GM19395 (cell line): ENCODE measurements at regions not wholly inside any gene's neighbourhood (a gene's known extent, or its start where the extent isn't known, plus 50 kb on each side); places are given as distances from the start of the nearest gene placed in this dataset.
"Not testable (repeated sequence)": the region's sequence is repeated elsewhere in the genome, so short reads cannot be mapped to it uniquely, and the experiment has no call there.

Experiments used
- ATAC-seq: cut with Tn5 transposase; IDR thresholded peaks from one replicate; pipeline ENCODE4 v1.9.1; 2021; ENCODE audit warnings: mild to moderate bottlenecking, moderate library complexity; ENCODE audit not compliant: unreplicated experiment

DNA sequence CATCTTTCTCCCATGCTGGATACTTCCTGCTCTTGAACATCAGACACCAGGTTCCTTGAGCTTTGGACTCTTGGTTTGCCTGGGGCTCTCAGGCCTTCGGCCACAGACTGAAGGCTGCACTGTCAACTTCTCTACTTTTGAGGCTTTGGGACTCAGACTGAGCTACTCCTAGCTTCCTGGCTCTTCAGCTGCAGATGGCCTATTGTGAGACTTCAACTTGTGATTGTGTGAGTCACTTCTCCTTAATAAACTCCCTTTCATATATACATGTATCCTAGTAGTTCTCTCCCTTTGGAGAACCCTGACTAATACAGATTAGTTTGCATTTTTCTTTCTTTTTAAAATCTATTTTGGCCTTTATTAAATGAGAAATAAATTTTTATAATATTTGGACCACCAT lies 276.2 kb upstream of the SEMA3C start:
- no peak for ATAC-seq

DNA sequence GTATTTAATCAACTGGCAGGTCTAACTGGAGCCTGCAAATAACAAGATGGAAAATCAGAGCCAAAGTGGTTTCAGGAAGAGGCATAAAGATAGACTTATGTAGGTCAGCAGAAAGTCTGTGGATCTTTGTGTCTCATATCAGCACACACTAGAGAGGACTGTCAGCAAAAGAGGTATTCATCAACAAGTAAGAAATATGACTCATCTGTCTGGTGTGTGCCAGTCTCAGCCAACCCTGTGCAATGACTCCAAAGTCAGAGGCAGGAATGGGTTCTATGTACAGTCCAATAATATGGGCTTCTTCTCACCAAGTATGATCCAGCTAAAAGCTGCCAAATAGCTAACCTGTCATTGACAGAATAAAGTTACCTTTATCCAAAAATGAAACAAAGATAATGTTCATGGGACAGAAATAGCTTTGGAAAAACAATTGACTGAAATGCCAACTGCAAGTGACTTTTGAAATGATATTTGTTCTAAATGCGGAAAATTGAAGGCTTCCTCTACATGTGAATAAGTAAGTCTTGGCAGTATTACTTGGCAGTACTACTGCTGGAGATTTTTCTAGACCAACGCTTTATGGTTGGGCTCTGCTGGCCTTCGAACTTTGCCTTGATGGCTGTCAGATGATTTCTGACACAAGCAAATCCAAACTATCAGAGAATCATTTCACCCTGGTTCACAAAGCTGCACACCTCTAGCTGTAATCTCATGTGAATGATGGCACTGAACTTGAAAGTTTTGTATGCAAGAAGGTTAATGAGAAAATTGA lies 272.3 kb upstream of the SEMA3C start:
- ATAC-seq: no peak

DNA sequence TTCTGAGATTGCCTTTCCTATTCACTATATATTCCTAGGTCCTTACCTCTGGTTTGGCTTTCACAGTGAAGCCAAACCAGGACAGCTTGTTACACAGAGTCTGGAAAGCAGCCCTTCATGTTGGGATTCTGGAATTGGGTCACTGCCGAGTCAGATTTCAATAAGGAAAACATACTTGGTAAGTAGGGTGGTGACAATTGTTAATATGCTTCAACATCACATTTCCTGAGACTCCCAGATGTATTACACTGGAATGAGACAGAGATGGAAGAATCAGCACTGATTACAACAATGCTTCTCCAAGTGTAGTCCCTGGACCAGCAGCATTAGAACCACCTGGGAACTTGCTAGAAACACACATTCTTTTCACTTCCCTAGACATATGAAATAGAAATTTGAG lies 268.9 kb upstream of the SEMA3C start:
- no peak for ATAC-seq

DNA sequence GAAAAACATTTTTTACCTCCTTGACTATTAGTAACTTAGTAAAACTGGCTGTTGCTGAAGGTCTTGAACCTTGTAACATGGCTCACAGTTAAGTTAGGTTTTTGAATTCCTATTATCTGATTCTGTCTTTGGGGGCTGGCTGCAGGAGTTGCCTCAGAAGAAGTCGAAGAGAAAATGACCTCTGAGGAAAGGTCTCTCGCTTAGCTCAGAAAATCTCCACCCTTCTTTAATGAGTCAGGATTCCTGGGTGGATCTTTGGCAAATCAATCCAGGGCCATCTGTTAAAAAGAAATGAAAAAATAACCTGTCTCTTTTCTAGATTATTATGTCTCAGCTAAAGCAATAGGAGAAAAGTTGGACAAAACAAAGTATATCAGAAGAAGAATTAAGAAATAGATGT lies 267.8 kb upstream of the SEMA3C start:
- ATAC-seq: no peak

DNA sequence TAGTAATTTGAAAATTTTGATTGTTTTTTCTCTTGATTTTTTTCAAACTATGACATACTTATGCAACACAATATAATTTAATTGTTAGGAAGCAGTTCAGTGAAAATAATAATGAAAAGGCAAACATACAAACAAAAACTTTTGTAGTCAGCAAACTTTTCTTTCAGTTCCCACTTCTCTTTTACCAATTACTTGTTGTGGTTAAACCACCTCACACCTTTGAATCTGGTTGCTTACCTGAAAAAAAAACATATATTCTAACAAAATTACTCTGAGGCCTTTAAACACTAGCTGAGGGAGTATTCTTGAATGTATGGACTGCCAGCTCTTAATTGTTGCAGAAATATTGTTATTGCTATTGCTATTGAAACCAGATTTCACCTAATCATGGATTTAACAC lies 266.2 kb upstream of the SEMA3C start:
- ATAC-seq: no peak

DNA sequence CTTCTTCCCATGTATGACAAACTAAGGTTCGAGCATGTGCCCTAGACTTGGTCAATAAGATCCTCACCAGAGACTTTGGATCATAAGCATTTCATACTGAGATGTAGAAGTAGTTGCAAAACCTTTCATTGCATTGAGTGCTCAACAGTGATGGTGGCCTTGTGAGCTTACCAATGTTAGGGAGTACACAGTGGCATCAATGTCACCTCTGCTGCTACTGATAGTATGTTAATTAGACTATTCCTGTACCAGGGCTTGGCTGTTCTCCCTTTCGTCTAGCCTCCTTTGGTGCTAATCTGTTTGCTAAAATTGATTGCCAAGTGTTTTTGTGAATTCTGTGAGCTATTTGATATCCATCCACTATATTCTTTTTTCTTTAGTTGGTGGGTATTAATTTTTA lies 264.5 kb upstream of the SEMA3C start:
- ATAC-seq: no peak

DNA sequence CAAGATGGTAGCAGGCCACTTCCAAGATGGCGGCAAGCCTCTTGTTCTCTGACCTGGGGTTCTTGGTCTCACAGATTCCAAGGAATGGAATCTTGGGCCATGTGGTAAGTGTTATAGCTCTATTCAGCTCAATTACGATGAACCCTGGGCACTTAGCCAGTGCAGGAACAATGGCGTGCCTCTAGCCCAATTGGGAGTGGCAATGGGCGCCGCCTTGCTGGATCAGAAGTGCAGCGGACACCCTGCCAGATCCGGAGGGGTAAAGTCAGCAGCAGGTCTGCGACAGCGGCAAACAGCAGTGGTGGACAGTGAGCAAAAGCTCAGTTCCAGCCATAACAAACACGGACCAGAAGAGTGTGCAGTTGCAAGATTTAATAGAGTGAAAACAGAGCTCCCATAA lies 263.2 kb upstream of the SEMA3C start:
- not testable (repeated sequence) for ATAC-seq

DNA sequence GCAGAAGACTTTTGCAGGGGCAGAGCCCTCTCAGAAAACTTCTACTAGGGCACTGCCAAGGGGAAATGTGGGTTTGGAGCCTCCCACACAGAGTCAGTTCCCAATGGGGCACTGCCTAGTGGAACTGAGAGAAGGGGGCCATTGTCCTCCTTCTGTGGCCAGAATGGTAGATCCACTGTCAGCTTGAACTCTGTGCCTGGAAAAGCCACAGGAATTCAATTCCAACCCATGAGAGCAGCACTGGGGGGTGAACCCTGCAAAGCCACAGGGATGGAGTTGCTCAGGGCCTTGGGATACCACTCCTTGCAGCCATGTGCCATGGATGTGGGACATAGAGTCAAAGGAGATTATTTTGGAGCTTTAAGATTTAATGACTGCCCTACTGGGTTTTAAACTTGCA lies 262.2 kb upstream of the SEMA3C start:
- no peak for ATAC-seq

DNA sequence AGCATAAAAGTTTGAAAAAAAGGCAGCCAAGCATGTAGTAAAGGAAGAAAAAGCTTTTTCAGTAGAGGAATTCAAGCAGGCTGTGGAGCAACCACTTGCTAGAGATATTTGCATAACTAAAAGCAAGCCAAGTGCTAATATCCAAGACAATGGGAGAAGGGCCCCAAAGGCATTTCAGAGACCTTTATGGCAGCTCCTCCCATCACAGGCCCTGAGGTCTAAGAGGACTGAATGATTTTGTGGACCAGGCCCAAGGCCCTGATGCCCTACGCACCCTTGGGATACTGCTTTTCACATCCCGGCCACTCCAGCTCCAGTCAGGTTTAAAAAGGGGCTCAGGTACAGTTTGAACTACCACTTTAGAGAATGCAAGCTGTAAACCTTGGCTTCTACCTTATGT lies 261.7 kb upstream of the SEMA3C start:
- no peak for ATAC-seq

DNA sequence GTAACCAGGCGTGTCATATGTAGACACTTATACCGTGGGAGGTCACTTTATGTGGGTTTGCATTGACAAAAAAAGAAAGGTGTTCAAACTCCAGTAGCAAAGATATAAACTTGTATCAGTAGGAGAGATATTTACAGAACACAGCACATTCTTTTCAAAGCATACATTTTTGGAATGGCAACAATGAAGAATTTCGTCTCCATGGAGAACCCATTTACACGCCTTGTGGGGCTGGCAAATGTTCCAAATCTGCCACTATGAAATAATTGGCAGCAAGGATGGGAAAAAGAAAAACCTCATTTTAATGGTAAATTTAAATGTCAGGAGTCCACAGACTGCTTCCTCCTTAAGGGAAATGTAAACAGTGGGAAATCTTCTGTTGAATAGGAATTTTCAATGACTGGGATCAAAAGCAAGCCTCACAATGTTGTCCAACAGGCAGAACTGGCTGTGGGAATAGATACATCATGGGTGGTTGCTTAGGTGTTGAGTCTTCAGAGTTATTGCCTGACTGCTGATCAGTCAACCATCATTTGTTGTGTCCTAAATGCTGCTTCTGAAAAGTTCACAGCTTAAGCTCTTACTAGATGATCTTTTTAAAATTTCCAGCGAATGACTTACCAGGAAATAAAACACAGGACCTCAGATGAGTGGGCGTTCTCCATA lies 256.6 kb upstream of the SEMA3C start:
- ATAC-seq: no peak

DNA sequence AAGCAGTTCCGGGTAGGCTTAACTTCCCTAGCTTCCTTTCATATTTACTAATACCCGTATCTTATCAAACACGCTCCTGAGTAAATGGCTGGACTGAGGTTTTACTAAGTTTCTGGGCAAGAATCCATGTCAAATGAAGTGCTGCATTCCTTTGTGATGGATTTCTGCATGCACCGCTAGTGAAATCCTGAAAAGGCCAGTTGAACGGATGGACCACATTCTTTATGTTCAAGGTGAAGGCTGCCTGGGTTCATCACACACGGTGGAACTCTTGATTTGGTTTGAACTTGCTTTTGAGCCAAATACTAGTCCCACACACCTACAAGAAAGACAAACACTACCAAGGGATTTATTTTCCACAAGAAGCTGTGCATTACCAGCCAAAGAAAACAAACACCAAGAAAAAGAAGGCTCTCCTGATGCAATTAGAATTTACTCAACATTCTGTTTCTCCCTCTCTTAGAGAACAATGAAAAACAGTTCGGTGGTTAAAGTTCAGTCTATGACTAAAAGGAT lies 255.0 kb upstream of the SEMA3C start:
- no peak for ATAC-seq

DNA sequence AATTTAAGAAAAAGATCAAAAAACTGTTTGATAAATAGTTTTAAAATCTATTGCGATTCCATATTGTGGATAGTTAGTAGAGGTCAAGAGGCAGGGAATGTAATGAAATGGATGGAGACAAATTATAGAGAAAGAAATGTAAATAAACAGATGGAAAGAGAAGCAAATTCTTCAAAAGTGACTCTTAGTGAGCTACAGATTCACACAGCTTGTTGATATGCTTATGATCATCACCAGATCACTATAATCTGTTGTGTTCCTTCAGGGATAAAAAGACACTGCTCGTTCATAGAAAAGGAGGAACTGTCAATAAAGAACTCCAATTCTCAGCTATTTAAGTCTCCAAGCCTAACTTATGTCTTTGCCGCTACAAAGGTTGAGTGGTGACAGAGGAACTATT lies 251.4 kb upstream of the SEMA3C start:
- no peak for ATAC-seq

DNA sequence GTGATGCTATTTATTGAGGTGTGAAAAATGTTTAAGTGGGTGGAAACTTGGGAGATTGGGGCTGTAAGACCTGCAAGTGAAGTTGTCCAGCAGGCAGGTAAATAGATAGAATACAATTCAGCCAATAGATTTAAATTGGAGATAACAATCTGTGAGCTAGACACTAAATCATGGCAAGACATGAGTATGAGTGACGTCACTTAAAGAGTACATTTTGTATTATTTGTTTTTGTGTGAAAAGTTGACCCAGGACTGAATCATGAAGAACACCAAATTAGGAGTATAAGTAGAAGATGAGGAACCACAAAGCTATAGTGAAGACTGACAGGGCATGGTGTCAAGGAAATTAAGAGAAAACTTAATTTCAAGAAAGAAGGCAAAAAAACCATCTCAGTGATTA lies 249.1 kb upstream of the SEMA3C start:
- no peak for ATAC-seq

DNA sequence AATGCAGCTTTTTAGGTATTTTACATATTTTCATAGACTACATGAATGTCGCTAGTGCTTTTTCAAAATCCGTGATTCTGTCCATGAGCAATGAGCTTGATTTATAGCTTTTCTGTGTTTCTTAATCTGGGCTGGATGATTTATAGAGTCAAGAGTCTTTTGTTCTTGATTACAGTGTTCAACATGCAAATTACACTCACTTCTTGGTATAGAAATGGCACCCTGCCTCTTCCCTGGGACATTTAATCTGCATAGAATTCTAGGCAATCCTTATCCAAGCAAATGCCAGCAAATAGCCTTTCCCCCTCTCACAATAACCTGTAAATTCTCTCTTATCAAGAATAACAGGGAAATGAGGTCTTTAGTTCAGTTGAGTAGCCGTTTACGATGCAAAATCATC lies 246.2 kb upstream of the SEMA3C start:
- ATAC-seq: no peak

DNA sequence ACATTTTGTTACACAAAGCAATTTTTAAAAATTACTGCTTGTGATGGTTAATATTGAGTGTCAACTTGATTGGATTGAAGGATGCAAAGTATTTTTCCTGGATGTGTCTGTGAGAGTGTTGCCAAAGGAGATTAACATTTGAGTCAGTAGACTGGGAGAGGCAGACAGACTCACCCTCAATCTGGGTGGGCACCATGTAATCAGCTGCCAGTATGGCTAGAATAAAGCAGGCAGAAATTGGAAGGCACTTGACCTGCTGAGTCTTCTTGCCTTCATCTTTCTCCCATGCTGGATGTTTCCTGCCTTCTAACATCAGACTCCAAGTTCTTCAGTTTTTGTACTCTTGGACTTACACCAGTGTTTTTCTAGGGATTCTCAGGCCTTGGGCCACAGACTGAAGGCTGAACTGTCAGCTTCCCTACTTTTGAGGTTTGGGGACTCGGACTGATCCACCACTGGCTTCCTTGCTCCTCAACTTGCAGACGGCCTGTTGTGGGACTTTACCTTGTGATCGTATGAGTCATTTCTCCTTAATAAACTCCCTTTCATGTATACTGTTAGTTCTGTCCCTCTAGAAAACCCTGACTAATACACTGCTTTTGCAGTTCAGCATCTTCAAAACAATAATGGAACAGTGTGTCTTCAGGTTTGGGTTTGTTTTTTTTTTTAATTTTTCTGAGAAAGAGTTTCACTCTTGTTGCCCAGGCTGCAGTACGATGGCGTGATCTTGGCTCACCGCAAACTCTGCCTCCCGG lies 244.1 kb upstream of the SEMA3C start:
- ATAC-seq: no peak

DNA sequence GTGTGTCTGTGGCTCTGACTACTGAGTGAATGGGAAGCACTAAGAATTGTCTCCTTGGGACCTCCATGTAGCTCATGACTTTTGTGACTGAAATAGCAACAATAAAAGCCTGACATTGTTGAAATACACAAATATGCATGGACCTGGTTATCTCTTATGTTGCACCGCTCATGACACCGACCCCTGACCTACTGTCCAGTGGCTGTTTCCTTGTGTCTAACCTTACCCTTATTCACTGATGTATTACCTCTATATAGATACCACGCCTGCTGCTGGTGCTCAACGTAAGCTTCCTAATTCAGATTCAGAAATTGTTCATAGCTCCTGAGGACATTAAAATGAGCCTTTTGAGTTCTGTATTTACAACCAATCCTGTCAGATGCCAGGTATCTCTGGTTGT lies 243.4 kb upstream of the SEMA3C start:
- no peak for ATAC-seq

DNA sequence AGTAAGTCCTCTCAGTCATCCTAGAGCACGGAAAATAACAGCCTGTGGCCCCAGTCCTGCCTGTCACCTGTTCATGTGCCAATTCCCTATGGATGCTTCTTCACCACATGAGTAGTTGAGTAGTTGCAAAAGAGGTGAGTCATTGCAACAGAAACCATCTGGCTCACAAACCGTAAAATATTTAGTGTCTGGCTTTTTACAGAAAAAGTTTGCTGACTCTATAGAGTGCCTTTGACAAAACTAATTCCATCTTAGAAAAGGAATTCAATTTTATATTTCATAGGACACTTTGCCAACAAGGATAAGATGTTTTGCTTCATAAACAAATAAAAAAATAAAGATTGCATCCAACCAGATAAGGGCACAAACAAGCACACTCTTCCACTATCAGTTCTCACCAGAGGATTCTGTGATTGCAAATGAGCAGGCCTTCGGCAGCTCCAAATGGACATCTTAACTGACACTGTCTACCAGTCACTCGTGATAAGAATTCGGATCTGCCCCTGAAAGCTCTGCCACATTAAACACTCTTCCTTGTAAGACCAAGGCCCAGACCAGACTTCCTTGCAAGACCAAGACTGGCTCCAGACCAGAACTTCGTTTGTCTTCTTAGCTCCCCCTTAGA lies 242.7 kb upstream of the SEMA3C start:
- no peak for ATAC-seq

DNA sequence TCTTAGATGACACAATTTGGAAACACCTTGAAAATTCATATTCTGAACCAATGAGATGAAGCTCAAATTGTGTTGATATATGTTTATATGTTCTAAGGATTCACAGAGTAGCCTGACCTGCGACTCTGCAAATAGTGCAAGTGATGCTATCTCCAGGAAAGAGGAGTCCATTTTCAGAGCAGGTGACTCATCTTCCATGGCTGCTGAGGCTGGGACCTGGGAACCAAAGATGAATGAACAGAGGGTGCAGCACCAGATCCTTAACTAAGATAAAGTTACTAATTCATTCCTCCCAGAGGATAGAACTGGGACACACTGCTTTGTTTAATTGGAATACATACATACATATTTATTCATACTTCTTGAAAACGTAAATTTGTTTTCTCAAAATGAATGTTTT lies 240.6 kb upstream of the SEMA3C start:
- no peak for ATAC-seq

DNA sequence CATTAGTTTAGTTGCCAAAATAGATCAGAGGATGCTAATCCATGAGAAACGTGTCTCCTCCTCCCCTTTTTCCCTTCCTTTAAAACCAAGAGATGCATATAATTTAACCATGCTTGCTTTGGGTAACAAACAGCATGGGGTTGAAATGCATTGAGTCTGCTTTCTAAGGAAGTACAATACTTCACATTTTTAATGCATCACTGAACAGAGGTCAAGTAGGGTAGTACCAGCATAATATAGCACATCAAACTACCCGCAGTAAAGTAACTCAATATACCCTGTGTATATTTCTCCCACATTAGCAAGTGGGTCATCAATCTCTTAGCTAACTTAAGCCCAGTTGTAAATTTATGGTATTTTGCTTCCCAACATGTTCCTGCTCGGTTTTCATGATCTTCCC lies 239.3 kb upstream of the SEMA3C start:
- ATAC-seq: no peak

DNA sequence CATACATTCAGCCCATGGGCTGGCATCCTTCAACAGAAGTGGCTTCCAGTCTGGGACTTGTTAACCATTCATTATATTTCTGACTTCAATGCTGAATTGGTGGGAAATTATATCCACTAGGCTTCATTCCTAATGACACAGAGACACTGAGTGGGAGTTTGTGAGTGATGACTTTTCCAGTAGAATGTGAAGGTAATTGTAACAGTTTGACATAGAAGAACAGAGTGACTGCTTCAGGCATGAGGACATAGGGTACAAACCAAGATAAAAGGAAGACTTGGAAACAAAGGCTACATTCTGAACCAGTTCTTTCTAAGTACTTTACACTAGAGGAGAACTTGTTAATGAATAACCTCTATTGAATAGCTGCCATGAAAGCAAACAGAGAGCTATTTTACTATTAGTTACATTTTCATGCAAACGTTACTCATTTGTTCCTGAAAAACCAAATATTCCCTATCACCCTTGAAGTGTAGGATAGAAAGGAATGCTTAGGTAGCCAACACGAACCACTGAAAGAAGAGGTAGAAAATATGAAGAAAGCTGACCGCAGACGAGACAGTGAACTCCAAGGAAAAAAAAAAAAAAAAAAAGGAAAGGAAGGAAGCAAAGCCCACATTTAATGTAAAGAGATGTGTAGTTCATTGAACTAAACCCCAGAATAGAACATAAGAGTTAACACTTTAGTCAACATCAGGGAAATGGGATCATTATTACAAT lies 237.0 kb upstream of the SEMA3C start:
- ATAC-seq: no peak

DNA sequence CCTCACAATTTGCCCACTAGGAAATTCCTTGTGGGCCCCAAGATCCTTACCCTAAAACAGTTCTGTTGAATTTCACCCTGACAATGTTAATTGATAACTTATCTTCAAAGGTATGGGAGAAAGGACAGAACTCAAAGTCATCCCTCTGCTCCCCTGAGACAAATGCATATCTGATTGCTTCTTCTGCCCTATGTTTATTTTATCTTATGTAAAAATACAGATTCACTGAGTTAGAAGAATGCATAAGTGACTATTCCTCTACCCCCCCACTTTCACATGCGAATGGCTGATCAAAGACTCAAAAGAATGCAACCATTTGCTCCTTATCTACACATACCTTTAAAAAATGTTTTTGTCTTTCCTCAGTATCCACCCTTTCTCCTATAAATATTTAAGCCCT lies 235.7 kb upstream of the SEMA3C start:
- no peak for ATAC-seq
